Astrocyte of the cerebellum (primary cell): ENCODE measurements at regions not wholly inside any gene's neighbourhood (a gene's known extent, or its start where the extent isn't known, plus 50 kb on each side); places are given as distances from the start of the nearest gene placed in this dataset.
"Not testable (repeated sequence)": the region's sequence is repeated elsewhere in the genome, so short reads cannot be mapped to it uniquely, and the experiment has no call there.

Source experiments
- DNase-seq: peaks from one replicate; pipeline ENCODE4 v3.0.0-alpha.2; 2011; ENCODE audit warnings: low read depth
- H3K4me3 ChIP-seq: 2 replicates; pipeline ENCODE4 v1.5.1; 2011; ENCODE audit warnings: mild to moderate bottlenecking, low read depth, low read length, moderate library complexity
- in situ Hi-C: cut with HindIII; loops from 2 replicates; pipeline ENCODE4 v1.10.0; 2017; ENCODE audit warnings: low sequenced_read_pairs
- TF ChIP-seq, protein P1 (sequence below): IDR thresholded peaks from 2 replicates; pipeline ENCODE4 v1.5.1; 2012; ENCODE audit warnings: low read length, low read depth, moderate library complexity, mild to moderate bottlenecking; ENCODE audit errors: missing control alignments

DNA sequence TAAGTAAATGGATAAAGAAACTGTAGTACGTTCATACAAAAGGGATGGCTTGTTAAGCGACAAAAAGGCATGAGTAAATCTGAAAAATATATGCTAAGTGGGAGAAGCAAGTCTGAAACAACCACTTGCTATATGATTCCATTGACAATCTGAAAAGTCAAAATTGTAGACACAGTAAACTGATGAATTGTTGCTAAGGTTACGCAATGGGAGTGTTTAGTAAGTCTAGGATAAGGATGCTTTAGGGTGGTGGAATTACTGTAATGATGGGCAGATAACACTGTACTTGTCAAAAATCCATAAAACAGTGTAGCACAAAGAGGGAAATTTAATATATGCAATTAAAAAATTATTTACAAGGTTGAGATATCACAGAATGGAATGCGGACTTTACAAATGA is 984.9 kb downstream of the FSCB start:
- DNase-seq: no peak
- in situ Hi-C loops: no loop called here
- TF ChIP-seq, protein P1, sequence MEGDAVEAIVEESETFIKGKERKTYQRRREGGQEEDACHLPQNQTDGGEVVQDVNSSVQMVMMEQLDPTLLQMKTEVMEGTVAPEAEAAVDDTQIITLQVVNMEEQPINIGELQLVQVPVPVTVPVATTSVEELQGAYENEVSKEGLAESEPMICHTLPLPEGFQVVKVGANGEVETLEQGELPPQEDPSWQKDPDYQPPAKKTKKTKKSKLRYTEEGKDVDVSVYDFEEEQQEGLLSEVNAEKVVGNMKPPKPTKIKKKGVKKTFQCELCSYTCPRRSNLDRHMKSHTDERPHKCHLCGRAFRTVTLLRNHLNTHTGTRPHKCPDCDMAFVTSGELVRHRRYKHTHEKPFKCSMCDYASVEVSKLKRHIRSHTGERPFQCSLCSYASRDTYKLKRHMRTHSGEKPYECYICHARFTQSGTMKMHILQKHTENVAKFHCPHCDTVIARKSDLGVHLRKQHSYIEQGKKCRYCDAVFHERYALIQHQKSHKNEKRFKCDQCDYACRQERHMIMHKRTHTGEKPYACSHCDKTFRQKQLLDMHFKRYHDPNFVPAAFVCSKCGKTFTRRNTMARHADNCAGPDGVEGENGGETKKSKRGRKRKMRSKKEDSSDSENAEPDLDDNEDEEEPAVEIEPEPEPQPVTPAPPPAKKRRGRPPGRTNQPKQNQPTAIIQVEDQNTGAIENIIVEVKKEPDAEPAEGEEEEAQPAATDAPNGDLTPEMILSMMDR: no peak

DNA sequence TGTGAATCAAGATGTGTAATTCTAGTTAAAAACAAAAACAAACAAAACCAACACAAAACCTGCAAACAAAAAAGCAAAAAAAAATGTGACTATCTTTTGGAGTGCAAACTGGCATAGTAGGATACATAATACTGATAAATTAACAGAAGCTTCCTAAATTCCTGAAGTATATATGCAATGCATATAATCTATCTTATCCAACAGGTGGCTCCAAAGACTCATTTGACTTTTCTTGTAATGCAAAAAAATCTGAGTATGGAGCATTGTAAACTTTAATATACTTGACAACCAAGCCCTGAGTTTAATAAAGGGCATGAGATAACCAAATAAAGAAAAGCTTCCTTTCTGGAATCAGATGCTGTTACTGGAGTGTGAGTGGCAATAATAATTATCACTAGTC is 1003.6 kb downstream of the FSCB start:
- in situ Hi-C loops: no loop called here
- DNase-seq: no peak
- no peak overlapping the region for H3K4me3 ChIP-seq
- TF ChIP-seq, protein P1: no peak

More for the DNA sequence above, 984.9 kb downstream of the FSCB start:
- no peak overlapping the region for H3K4me3 ChIP-seq

DNA sequence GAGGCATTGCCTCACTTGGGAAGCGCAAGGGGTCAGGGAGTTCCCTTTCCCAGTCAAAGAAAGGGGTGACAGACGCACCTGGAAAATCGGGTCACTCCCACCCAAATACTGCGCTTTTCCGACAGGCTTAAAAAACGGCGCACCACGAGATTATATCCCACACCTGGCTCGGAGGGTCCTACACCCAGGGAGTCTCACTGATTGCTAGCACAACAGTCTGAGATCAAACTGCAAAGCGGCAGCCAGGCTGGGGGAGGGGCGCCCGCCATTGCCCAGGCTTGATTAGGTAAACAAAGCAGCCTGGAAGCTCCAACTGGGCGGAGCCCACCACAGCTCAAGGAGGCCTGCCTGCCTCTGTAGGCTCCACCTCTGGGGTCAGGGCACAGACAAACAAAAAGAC is 1014.7 kb downstream of the FSCB start:
- H3K4me3 ChIP-seq, in situ Hi-C loops, DNase-seq: not testable (repeated sequence)

DNA sequence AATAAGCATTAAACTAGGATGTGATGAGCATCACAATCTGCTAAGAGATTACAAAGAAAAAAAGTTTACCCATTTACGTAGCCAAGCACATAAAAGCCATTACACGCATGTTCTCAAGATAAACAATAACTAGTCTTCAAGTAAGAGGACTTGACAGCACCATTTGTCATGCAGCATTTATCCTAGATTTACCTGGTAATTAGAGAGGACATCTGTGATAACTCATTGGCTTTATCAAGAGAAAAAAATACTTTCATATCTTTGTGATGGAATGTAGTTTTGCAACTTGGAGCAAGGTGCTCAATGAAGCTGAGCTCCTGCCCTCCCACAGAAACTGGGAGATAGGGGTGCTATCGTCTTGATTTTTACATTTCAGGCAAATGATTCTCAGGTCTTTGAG is 1023.7 kb downstream of the FSCB start:
- in situ Hi-C loops: no loop called here
- no peak overlapping the region for H3K4me3 ChIP-seq
- TF ChIP-seq, protein P1: no peak
- DNase-seq: no peak

DNA sequence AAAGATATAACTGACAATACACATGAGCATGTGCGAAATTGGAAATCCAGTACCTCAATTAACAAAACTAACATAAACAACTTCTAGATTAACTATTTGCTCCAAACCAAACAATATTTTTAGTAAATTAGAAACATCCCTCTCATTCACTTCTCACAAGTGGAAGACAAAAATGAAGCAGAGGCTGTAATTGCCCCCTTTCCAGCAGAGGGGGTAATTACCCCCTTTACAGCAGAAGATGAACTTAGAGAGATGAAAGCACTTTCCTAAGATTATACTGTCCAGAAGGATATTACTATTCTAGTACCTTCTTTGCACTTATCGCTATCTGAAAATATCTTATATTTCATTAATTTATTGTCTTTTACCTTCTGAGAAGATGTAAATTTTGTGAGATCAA is 1025.2 kb downstream of the FSCB start:
- in situ Hi-C loops: no loop called here
- DNase-seq: no peak
- H3K4me3 ChIP-seq: no peak overlapping the region
- TF ChIP-seq, protein P1: no peak

DNA sequence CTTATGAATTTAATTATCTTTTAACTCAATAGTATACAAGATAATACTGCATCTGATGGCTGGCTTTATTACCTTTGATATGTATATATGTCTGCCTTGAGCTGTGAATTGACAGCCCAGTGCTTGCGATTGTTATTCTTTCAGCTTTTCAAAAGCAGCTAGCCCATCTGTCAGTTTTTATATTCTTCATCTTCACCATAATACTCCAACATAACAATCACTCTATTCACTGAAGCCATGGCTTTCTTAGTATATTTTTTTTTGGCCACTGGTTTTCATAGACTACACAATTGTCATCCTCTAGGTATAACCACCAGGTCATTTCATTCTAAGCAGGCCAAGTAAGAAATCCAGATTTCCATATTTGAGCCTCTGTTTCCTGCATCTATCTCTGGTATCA is 1026.1 kb downstream of the FSCB start:
- TF ChIP-seq, protein P1: no peak
- H3K4me3 ChIP-seq: no peak overlapping the region
- in situ Hi-C loops: no loop called here
- no peak for DNase-seq

DNA sequence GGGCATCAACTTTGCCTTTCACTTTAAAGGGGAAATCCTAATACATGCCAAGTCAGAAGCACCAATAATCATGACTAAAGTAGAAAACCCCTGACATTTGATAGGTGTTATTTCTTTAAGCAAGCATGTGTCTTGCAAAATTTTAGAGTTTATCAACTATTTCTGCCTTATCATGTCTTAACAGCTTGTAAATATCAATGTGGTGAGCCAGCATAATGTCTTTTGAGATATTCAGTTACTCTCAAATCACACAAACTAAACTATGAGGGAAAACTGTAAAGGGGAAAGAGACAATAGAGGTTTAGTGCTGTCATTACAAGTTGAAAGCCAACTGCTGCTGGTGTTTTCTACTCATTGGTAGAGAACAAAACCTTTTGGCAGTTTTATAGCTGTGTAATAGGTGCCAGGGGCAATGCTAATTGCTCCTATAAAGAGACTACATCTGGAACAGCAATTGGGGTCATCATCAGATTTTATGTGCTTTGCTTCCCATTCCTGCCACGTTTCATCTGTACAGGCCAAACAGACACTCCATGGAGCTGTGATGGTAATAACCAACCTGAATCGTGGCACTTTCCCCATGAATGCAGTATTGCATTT is 1027.4 kb downstream of the FSCB start:
- no peak for DNase-seq
- TF ChIP-seq, protein P1: no peak
- in situ Hi-C loops: no loop called here
- H3K4me3 ChIP-seq: no peak overlapping the region
